ENCODE measurements at regions not wholly inside any gene's neighbourhood (a gene's known extent, or its start where the extent isn't known, plus 50 kb on each side); places are given as distances from the start of the nearest gene placed in this dataset.

DNA sequence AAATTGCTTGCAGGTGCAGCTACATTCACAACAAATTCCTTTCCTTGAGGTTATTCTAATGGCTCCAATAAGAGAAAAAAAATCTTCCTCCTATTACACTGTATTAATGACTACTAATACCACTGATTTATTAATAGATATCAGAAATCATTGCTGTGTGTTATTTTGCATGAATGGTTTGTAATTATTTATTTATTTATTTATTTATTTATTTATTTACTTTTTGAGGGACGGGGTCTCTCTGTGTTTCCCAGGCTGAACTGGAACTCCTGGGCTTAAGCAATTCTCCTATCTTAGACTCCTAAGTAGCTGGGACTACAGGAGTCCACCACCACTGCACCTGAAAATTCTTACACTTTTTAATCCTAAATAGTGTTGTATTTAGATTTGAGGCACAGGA, 390.4 kb downstream of the SI start:
- TF ChIP-seq, protein P1, sequence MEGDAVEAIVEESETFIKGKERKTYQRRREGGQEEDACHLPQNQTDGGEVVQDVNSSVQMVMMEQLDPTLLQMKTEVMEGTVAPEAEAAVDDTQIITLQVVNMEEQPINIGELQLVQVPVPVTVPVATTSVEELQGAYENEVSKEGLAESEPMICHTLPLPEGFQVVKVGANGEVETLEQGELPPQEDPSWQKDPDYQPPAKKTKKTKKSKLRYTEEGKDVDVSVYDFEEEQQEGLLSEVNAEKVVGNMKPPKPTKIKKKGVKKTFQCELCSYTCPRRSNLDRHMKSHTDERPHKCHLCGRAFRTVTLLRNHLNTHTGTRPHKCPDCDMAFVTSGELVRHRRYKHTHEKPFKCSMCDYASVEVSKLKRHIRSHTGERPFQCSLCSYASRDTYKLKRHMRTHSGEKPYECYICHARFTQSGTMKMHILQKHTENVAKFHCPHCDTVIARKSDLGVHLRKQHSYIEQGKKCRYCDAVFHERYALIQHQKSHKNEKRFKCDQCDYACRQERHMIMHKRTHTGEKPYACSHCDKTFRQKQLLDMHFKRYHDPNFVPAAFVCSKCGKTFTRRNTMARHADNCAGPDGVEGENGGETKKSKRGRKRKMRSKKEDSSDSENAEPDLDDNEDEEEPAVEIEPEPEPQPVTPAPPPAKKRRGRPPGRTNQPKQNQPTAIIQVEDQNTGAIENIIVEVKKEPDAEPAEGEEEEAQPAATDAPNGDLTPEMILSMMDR (IDR thresholded peaks at IDR 0.05) = no peak
- no peak for TF ChIP-seq EZH2 (IDR thresholded peaks at IDR 0.05; ENCODE audit: borderline replicate concordance, insufficient read depth, low read depth, low read length, poor library complexity, severe bottlenecking)

All from B cell (primary cell).